HG02884 (cell line): ENCODE measurements at regions not wholly inside any gene's neighbourhood (a gene's known extent, or its start where the extent isn't known, plus 50 kb on each side); places are given as distances from the start of the nearest gene placed in this dataset.
A peak's percentile ranks its signal among the peaks of the same experiment; 100 is the strongest.
"Not testable (repeated sequence)": the region's sequence is repeated elsewhere in the genome, so short reads cannot be mapped to it uniquely, and the experiment has no call there.

Source experiments
- ATAC-seq: cut with Tn5 transposase; IDR thresholded peaks from one replicate; pipeline ENCODE4 v1.9.1; 2021; ENCODE audit warnings: mild to moderate bottlenecking, moderate library complexity; ENCODE audit not compliant: unreplicated experiment

DNA sequence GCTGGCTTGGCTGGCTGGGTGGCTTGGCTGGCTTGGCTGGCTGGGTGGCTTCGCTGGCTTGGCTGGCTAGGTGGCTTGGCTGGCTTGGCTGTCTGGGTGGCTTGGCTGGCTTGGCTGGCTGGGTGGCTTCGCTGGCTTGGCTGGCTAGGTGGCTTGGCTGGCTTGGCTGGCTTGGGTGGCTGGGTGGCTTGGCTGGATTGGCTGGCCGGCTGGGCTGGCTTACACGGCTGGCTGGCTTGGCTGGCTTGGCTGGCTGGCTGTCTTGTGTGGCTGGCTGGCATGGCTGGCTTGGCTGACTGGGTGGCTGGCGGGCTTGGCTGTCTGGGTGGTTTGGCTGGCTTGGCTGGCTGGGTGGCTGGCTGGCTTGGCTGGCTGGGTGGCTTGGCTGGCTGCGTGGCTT is 437.0 kb downstream of the GOLGA6L6 start:
- not testable (repeated sequence) for ATAC-seq

DNA sequence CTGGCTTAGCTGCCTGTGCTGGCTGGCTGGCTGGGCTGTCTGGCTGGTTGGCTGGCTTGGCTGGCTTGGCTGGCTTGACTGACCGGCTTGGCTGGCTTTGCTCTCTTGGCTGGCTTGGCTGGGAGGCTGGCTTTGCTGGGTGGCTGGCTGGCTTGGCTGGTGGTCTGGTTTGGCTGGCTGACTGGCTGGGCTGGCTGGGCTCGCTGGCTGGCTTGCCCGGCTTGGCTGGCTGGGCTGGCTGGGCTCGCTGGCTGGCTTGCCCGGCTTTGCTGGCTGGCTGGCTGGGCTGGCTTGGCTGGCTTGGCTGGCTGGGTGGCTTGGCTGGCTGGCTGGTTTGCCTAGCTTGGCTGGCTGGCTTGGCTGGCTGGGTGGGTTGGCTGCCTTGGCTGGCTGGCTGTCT is 438.7 kb downstream of the GOLGA6L6 start:
- not testable (repeated sequence) for ATAC-seq

DNA sequence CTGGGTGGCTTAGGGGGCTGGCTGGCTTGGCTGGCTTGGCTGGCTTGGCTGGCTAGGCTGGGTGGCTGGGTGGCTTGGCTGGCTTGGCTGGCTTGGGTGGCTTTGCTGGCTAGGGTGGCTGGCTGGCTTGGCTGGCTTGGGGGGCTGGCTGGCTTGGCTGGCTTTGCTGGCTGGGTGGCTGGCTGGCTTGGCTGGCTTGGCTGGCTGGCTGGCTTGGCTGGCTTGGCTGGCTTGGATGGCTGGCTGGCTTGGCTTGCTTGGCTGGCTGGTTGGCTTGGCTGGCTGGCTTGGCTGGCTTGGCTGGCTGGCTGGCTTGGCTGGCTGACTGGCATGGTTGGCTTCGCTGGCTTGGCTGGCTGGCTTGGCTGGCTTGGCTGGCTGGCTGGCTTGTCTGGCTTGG is 439.4 kb downstream of the GOLGA6L6 start:
- ATAC-seq, result not testable (repeated sequence)

DNA sequence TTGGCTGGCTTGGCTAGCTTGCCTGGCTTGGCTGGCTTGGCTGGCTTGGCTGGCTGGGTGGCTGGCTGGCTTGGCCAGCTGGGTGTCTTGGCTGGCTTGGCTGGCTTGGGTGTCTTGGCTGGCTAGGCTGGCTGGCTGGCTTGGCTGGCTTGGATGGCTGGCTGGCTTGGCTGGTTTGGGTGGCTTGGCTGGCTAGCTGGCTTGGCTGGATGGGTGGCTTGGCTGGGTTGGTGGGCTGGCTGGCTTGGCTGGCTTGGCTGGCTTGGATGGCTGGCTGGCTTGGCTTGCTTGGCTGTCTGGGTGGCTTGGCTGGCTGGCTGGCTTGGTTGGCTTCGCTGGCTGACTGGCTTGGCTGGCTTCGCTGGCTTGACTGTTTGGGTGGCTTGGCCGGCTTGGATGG is 440.3 kb downstream of the GOLGA6L6 start:
- ATAC-seq, result not testable (repeated sequence)

DNA sequence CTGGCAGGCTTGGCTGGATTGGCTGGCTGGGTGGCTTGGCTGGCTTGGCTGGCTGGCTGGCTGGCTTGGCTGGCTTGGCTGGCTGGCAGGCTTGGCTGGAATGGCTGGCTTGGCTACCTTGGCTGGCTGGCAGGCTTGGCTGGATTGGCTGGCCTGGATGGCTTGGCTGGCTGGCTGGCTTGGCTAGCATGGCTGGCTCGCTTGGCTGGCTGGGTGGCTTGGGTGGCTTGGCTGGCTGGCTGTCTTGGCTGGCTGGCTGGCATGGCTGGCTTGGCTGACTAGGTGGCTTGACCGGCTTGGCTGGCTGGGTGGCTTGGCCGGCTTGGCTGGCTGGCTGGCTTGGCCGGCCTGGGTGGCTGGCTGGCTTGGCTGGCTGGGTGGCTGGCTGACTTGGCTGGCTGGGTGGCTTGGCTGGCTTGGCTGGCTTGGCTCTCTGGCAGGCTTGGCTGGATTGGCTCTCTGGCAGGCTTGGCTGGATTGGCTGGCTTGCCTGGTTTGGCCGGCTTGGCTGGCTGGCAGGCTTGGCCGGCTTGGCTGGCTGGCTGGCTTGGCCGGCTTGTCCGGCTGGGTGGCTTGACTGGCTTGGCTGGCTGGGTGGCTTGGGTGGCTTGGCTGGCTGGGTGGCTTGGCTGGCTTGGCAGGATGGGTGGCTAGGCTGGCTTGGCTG is 440.9 kb downstream of the GOLGA6L6 start:
- not testable (repeated sequence) for ATAC-seq

DNA sequence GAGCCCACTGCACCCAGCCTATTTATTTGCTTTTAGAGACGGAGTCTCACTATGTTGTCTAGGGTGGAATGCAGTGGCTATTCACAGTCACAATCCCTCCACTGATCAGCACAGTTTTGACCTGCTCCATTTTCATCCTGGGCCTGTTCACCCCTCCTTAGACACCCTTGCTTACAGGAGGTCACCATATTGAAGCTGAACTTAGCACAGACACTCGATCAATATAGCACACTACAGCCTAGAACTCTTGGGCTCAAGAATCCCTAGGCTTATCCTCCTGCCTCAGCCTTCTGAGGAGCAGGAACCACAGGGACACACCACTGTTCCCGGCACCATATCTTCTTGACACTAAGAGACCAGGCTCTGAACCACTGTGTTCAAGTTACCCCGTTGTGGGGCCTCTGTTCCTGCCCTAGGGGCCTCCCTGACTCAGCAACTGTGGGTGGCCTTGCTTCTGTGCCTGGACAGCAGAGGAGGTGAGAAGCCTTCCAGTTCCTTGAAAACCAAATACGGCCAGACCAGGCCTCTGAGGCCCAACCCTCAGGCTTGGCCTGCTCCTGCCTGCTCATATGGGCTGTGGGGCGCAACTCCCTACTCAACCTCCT is 445.8 kb downstream of the GOLGA6L6 start:
- ATAC-seq, result not testable (repeated sequence)

DNA sequence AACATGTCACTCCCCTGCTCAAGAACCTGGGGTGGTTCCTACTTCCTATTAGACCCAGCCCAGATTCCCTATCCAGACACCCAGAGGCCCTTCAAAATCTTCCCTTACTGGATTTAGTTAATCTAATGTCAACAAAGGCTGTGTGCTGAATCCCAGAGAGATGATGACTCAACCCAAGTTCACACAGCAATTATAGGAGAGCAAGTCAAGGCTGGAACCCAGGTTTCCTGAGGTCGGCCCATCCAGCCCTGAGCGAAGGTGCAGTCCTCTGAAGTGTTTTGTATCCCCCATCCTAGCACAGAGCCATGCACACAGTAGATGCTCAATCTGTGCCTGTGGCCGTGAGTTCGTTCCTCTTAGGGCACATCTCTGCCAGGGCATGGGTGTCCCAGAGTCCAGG is 452.1 kb downstream of the GOLGA6L6 start:
- not testable (repeated sequence) for ATAC-seq

DNA sequence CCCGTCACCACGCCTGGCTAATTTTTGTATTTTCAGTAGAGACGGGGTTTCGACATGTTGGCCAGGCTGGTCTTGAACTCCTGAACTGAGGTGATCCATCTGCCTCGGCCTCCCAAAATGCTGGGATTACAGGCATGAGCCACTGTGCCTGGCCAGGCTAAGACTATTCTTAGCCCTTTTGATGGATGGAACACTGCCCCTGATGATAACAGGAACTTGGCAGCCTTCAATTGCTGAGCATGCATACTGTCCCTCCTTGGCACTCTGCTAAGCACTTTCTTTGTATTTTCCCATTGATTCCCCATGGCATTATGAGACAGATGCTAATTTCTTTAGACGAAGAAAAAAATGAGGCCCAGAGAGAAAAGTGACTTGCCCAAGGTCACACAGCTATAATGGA is 457.6 kb downstream of the GOLGA6L6 start:
- ATAC-seq, result not testable (repeated sequence)

DNA sequence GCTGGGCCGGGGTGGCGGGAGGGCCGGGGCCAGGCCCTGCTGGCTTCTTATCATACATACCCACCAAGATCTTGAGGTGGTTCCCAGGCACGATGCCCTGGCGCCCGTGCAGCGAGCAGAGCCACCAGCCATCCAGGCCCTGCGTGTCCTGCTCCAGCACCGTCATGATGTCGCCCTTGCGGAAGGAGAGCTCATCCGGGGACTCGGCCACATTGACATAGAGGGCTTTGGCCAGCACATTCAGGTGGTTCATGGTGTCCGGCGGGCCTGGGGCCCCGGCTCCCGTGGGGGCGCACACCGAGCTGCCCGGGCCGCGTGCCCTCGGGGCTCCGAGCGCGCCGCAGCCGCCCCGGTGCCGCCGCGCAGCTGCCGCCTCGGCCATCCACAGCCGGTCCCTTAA is 467.5 kb downstream of the GOLGA6L6 start:
- ATAC-seq, result not testable (repeated sequence)

DNA sequence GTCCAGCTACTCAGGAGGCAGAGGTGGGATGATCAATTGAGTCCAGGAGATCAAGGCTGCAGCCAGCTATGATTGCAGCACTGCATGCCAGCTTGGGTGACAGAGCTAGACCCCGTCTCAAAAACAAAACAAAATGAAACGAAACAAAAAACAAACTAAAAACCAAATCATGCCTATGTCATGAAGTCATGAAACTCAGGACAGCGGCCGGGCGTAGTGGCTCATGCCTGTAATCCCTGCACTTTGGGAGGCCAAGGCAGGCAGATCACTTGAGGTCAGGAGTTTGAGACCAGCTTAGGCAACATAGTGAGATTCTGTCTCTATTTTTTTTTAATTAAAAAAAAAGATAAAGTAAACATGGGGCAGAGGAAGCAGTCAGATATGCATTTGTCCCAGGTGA is 472.6 kb downstream of the GOLGA6L6 start:
- not testable (repeated sequence) for ATAC-seq

DNA sequence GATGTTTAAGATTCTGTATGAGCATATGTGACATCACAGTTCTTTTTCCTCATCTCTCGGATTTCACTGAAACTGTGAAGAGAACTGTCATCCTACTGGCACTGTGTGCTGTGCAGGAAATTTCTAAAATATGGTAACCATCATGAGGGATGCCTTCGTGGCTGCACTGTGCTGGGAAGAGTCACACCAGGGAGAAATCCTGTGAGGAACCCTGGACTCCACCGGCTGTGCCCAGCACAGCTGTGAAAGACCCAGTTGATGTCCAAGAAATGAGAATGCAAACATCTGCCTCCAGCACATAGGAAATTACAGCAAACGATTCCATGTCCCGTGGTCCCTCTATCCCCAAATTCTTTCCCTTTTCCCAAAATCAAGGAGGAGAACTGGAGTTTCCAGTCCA is 475.4 kb downstream of the GOLGA6L6 start:
- not testable (repeated sequence) for ATAC-seq

DNA sequence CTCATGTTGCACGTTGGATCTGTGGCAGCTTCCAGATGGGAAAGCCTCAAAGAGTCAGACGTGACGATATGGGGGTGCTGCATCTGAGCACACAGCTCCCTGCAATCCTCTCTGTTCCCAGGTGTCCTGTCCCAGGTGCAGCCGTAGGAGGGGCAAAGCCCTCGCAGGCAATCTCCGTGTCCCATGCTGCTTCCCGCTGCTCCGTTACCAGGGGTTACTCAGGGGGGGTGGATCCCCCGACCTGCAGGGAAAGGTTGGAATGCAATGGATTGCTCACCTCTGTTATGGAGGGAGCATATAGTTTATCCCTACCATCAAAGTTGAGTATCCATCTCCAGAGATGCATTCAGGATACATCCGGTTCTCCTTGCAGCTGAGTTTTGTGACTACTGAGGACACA is 476.1 kb downstream of the GOLGA6L6 start:
- not testable (repeated sequence) for ATAC-seq

DNA sequence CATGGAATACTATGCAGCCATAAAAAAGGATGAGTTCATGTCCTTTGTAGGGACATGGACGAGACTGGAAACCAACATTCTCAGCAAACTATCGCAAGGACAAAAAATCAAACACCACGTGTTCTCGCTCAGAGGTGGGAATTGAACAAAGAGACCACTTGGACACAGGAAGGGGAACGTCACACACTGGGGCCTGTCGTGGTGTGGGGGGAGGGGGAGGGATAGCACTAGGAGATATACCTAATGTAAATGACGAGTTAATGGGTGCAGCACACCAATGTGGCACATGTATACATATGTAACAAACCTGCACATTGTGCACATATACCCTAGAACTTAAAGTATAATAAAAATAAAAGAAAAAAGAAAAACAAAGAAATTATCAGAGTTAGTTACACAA is 478.4 kb downstream of the GOLGA6L6 start:
- ATAC-seq, result not testable (repeated sequence)

DNA sequence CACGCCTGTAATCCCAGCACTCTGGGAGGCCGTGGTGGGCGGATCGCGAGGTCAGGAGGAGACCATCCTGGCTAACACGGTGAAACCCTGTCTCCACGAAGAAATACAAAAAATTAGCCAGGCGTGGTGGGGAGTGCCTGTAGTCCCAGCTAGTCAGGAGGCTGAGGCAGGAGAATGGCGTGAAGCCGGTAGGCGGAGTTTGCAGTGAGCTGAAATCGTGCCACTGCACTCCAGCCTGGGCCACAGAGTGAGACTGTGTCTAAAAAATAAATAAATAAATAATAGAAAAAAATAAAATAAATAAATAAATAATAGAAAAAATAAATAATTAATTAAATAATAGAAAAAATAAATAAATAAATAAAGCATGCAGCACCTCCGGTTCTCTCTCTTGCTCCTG is 480.8 kb downstream of the GOLGA6L6 start:
- ATAC-seq, result not testable (repeated sequence)

DNA sequence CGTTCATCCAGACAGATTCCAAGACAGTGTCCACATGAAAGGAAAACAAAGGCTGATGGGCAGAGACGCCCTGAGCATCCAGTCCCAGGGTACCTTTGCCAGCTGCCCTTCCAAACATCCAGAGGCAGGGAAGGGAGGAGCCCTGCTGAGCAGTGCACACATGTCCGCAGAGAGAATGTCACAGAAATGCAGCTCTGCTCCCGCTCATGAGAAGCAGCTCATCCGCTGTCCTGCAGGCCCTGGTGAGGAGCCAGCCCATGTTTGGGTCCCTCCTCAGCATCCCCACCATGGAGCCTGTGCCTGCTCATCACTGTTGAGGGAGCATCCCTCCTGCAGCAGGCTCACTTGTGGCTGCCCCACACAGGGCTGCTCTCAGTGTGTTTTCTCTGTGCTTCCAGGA is 484.7 kb downstream of the GOLGA6L6 start:
- ATAC-seq, result not testable (repeated sequence)

DNA sequence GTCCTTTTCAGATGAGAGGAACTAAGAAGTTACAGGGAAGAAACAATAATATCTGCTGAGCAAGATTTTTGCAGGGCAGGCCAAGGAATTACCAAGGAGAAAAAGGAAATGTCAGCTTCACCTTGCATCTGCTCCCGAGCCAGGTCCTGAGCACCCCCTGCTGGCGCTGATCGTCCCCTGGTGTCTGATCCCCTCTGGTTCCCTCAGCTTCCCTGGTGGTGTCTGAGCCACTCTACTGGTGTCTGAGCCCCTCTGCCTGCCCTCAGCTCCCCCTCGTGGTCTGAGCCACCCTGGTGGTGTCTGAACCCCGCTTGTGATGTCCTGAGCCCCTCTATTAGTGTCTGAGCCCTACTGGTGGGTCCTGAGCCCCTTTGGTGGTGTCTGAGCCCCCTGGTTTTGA is 485.7 kb downstream of the GOLGA6L6 start:
- ATAC-seq, result not testable (repeated sequence)

DNA sequence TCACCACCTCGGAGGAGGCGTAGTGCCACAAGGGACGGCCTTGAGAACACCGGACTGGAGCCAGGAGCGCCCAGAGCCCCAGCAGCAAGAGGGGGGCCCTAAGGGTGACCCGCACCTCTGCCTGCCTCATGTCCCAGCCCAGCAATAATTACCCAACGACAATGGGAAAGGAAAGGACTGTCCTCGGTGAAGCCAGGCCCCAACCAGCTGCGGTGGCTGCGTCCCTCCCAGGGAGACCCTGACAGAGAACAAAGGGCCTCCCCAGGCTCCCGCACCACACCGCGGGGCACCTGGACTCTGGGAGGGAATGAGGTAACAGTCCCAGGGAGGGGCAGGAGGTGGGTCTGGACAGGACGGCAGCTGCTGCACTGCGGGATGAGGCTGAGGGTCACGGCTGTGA is 493.4 kb downstream of the GOLGA6L6 start:
- ATAC-seq, result not testable (repeated sequence)

DNA sequence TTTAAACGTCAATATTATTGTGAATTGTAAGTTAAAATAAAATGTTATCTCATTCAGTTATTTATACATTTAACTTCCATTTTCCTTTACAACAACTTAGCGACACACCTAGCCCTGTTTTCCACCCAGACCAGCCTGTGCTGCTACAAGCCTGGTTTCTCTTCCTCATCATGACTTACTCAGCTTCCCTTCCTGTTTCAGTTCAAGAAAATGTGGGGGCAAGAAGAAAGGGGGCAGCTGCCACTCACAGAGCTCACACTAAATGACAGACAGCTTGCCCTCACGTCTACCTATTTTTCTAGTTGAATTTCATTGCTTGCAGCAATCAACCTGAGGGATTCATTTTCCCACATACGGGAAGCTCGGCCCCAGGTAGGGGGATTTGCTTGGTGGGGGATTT is 496.4 kb downstream of the GOLGA6L6 start:
- ATAC-seq, result not testable (repeated sequence)

DNA sequence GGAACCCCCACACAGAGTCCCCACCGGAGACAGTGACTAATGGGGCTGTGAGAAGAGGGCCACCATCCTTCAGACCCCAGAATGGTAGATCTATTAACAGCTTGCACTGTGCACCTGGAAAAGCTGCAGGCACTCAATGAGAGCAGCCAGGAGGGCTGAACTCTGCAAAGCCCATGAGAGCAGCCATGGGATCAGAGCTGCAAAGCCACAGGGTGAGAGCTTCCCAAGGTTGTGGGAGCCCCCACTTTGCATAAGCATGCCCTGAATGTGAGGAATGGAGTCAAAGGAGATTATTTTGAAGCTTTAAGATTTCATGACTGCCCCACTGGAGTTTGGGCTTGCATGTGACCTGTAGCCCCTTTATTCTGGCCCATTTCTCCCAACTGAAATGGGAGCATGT is 500.9 kb downstream of the GOLGA6L6 start:
- ATAC-seq, result not testable (repeated sequence)

DNA sequence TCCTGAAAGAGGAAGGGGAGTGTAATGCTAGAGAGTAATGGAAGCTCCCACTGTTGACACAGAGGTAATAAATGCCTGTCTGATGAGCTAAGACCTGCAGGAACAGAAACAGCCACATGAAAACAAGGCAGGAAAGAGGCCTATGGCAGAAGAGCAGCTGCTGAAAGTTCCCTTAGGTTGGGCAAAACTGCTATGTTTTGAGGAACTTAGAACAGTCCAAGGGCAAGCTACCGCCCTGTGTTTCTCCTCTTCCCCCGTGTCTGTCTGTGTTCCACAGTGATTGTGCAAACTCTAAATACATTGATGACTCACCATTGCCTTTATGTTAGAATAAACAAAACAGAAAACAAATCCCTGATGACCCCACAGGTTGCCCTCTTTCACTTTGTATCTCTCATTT is 516.6 kb downstream of the GOLGA6L6 start:
- not testable (repeated sequence) for ATAC-seq

DNA sequence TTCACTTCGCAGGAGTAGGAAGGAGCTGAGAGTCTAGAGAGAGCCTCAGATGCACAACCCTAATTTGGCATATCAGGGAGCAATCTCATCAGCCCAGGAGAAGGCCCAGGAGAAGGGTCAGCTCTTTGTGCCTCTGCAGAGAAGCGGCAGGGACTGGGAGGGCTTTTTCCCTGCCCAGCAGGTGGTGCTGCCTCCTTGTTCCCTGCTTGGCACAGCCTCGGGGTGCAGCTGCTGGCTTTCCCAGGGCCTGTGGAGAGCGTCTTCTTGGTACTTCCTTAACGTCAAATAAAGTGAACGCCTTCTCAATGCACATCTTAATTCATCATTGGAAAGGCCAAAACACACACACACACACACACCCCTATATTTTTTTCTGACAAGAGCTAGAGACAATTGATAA is 519.3 kb downstream of the GOLGA6L6 start:
- not testable (repeated sequence) for ATAC-seq

DNA sequence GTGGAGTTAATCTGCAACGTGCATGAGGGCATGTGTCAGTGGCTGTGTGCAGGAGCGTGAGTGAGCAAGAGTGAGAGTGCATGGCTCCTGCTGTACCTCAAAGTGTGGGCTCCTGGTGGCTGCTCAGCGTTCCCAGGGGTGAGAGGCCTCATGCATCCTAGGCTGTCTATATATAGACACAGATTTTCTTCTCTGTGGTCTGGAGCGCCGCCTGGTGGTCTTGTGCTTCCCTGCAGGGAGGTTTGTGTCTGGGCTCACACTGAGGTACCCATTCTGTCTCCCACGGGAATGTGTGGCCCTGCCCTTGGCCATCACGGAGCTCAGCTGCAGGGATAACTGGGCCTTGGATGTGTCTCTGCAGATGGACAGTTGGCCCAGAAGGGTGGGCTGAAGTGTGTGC is 520.2 kb downstream of the GOLGA6L6 start:
- peak; percentile 63 for ATAC-seq

DNA sequence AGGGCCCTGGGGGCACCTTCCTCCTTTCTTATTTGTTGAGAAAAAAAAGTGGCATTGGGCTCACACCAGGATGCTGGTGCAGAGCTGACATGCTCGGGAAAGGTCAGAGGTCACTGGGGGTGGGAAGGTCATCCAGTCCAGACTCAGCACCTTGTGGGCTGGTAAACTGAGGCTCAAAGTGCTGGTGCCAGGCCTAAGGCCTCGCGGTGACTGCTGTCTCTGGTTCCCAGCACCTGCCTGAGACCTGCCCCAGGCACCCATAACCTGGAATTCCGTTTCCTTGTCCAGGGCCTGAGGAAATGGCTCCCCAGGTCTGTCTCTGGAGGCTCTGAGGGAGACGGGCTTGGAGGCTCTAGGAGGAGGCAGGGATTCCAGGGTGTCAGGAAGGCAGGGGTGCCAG is 521.0 kb downstream of the GOLGA6L6 start:
- ATAC-seq, result not testable (repeated sequence)
